K562 (cell line): ENCODE measurements at regions not wholly inside any gene's neighbourhood (a gene's known extent, or its start where the extent isn't known, plus 50 kb on each side); places are given as distances from the start of the nearest gene placed in this dataset.

Experiments used
- SFPQ ChIP-seq: fragments of 200-400 bp; formaldehyde crosslinking; IDR thresholded peaks from 2 replicates; pipeline ENCODE4 v1.6.1; 2017; ENCODE audit warnings: mild to moderate bottlenecking, low read depth, low read length, moderate library complexity
- ZBTB11 ChIP-seq, 3 experiments: fragments of 200-800 bp in 1 of 3; fragments of 250-450 bp in 1 of 3; fragments of 450-650 bp in 1 of 3; sonication (Bioruptor Pico) in 1 of 3; sonication (Bioruptor generic) in 1 of 3; formaldehyde crosslinking in 1 of 3; IDR thresholded peaks; 2 replicates each; pipeline versions ENCODE4 v1.6.1 to v1.8.0; 2016 to 2022; ENCODE audit warnings: mild to moderate bottlenecking in 2 of 3, missing genetic modification characterization in 2 of 3, missing compliant biosample characterization in 1 of 3, moderate library complexity in 1 of 3
- ZNF311 ChIP-seq: fragments of 250-450 bp; sonication (Bioruptor Pico); IDR thresholded peaks from 2 replicates; pipeline ENCODE4 v1.4.0; 2020; ENCODE audit warnings: mild to moderate bottlenecking, moderate library complexity

- TF ChIP-seq ZBTB11 (CRISPR knock-in tag; IDR thresholded peaks at IDR 0.05) = no peak
- TF ChIP-seq ZNF311 (CRISPR knock-in tag) = no peak
- TF ChIP-seq SFPQ = no peak
Observed at GRCh38 chr2:16332681-16333557, 332.7 kb downstream of the CYRIA start (continued).
